Activated T-cell treated with anti-CD3 and anti-CD28 coated beads for 24 hours (primary cell): ENCODE measurements at regions not wholly inside any gene's neighbourhood (a gene's known extent, or its start where the extent isn't known, plus 50 kb on each side); places are given as distances from the start of the nearest gene placed in this dataset.

Source experiments
- DNase-seq: peaks from one replicate; pipeline ENCODE4 v3.0.0-alpha.2; 2020; ENCODE audit warnings: low read depth

GRCh38 chr15:66931768-66932633 lies 133.4 kb upstream of the SMAD3 start:
- DNase-seq: no peak

GRCh38 chr15:66932634-66933024 lies 132.8 kb upstream of the SMAD3 start:
- DNase-seq: no peak

- DNase-seq: no peak
These were observed 131.2 kb upstream of the SMAD3 start for GRCh38 chr15:66933932-66934867.

GRCh38 chr15:66934868-66935520 lies 130.4 kb upstream of the SMAD3 start:
- DNase-seq: no peak

- no peak for DNase-seq
These were observed 129.7 kb upstream of the SMAD3 start for GRCh38 chr15:66935688-66936087.

GRCh38 chr15:66936109-66936860 lies 129.1 kb upstream of the SMAD3 start:
- DNase-seq: no peak

- no peak for DNase-seq
These were observed 128.4 kb upstream of the SMAD3 start for GRCh38 chr15:66936861-66937582.

GRCh38 chr15:66937588-66937987 lies 127.8 kb upstream of the SMAD3 start:
- DNase-seq: no peak

- no peak for DNase-seq
These were observed 127.1 kb upstream of the SMAD3 start for GRCh38 chr15:66938114-66938830.

GRCh38 chr15:66939016-66939415 lies 126.4 kb upstream of the SMAD3 start:
- DNase-seq: no peak

- DNase-seq: no peak
These were observed 125.9 kb upstream of the SMAD3 start for GRCh38 chr15:66939451-66940023.

- DNase-seq: no peak
These were observed 125.0 kb upstream of the SMAD3 start for GRCh38 chr15:66940368-66940767.

- no peak for DNase-seq
These were observed 124.2 kb upstream of the SMAD3 start for GRCh38 chr15:66941108-66941711.

- DNase-seq: no peak
These were observed 123.6 kb upstream of the SMAD3 start for GRCh38 chr15:66941791-66942190.

- no peak for DNase-seq
These were observed 122.6 kb upstream of the SMAD3 start for GRCh38 chr15:66942649-66943390.

GRCh38 chr15:66943456-66944095 lies 121.8 kb upstream of the SMAD3 start:
- DNase-seq: no peak

- no peak for DNase-seq
These were observed 121.3 kb upstream of the SMAD3 start for GRCh38 chr15:66944121-66944520.

- DNase-seq: no peak
These were observed 120.1 kb upstream of the SMAD3 start for GRCh38 chr15:66945286-66945685.
